Esophagus squamous epithelium (tissue), 5 donors: ENCODE measurements at regions not wholly inside any gene's neighbourhood (a gene's known extent, or its start where the extent isn't known, plus 50 kb on each side); places are given as distances from the start of the nearest gene placed in this dataset.

ENCODE experiments used
- DNase-seq: peaks from one replicate; lab custom pipeline; 2025; lab: John Stamatoyannopoulos, UW
- H3K27ac ChIP-seq, 4 donors: fragments of 200-600 bp; sonication (generic); one replicate each; pipeline ENCODE4 v1.5.1; 2016 to 2019; ENCODE audit warnings: mild to moderate bottlenecking in 1 of 4
- H3K27me3 ChIP-seq, 4 donors: fragments of 200-600 bp; sonication (generic); 1 replicate in 3 of 4; 2 replicates in 1 of 4; pipeline versions ENCODE4 v1.5.1 to v1.6.0; 2017 to 2021; ENCODE audit warnings: antibody characterized with exemption in 1 of 4
- H3K36me3 ChIP-seq, 3 donors: fragments of 200-600 bp; sonication (generic); one replicate each; pipeline ENCODE4 v1.5.1; 2016 to 2019
- H3K4me1 ChIP-seq, 3 donors: fragments of 200-600 bp; sonication (generic); one replicate each; pipeline ENCODE4 v1.5.1; 2017 to 2019
- H3K4me3 ChIP-seq, 4 donors: fragments of 200-600 bp; sonication (generic); 1 replicate in 3 of 4; 2 replicates in 1 of 4; pipeline ENCODE4 v1.5.1; 2016 to 2019; ENCODE audit warnings: mild to moderate bottlenecking in 2 of 4, moderate library complexity in 1 of 4
- H3K9me3 ChIP-seq, 3 donors: fragments of 200-600 bp; sonication (generic); one replicate each; pipeline ENCODE4 v1.5.1; 2016 to 2019
- CTCF ChIP-seq, 6 experiments: fragments of 450-650 bp in 4 of 6; fragments of 200-600 bp in 2 of 6; sonication (generic) in 2 of 6; IDR thresholded peaks; one replicate each; pipeline ENCODE4 v1.5.1; 2016 to 2019; ENCODE audit warnings: antibody characterized with exemption in 6 of 6, mild to moderate bottlenecking in 4 of 6, moderate library complexity in 4 of 6
- POLR2A ChIP-seq, 4 donors: fragments of 450-650 bp; IDR thresholded peaks; one replicate each; pipeline ENCODE4 v1.6.1; 2017; ENCODE audit warnings: antibody characterized with exemption in 4 of 4, mild to moderate bottlenecking in 4 of 4, moderate library complexity in 3 of 4
- WGBS, 2 donors: methylation state at CpG; one replicate each; pipeline ENCODE4 v1.1.5; 2018; 5-methylcytosine and 5-hydroxymethylcytosine counted together
- intact Hi-C: fragments of 100-400 bp; cut with DNase I; formaldehyde crosslinking; loops from one replicate; pipeline ENCODE4 v1.15.0; 2022
- donor health status: DM: yes; HTN: yes; CAD: no.

GRCh38 chr21:35348686-35349085, 299.6 kb upstream of the RUNX1 start:
- intact Hi-C loops = no loop called here
- WGBS, 2 donors = 19 to 31% methylated on average over 1 of the region's 1 CpG

GRCh38 chr21:35346697-35347096, 297.6 kb upstream of the RUNX1 start:
- H3K4me3 ChIP-seq = no peak overlapping the region
- 93% methylated on average over 4 of the region's 4 CpGs for WGBS, 2 donors
- H3K27me3 ChIP-seq = peaks cover 0 to 10% (median 0%) of the 10 kb centered on the region in 4 donors
- no peaks in the 10 kb centered on the region for H3K36me3 ChIP-seq
- no peak overlapping the region for H3K27ac ChIP-seq
- intact Hi-C loops = no loop called here
- H3K4me1 ChIP-seq = peaks cover 0 to 12% (median 0%) of the 10 kb centered on the region in 3 donors
- no peak for TF ChIP-seq POLR2A (IDR thresholded peaks at IDR 0.05)
- TF ChIP-seq CTCF (IDR thresholded peaks at IDR 0.05) = no peak
- H3K9me3 ChIP-seq = no peaks in the 10 kb centered on the region
- no peak for DNase-seq

More at GRCh38 chr21:35348686-35349085, 299.6 kb upstream of the RUNX1 start:
- Histone ChIP-seq H3K4me3 (no peak overlapping the region), H3K27me3 (peaks cover 0 to 10% (median 0%) of the 10 kb centered on the region in 4 donors), H3K9me3 (no peaks in the 10 kb centered on the region), H3K36me3 (no peaks in the 10 kb centered on the region), H3K27ac (no peak overlapping the region), H3K4me1 (peaks cover 0 to 21% (median 0%) of the 10 kb centered on the region in 3 donors)
- TF ChIP-seq POLR2A (IDR thresholded peaks at IDR 0.05) (no peak), CTCF (IDR thresholded peaks at IDR 0.05) (no peak)
- DNase-seq = no peak

- Histone ChIP-seq H3K9me3 (no peaks in the 10 kb centered on the region), H3K27me3 (peaks cover 0 to 10% (median 0%) of the 10 kb centered on the region in 4 donors), H3K36me3 (no peaks in the 10 kb centered on the region), H3K4me1 (peaks cover 0 to 12% (median 0%) of the 10 kb centered on the region in 3 donors), H3K4me3 (no peak overlapping the region), H3K27ac (no peak overlapping the region)
- TF ChIP-seq POLR2A (IDR thresholded peaks at IDR 0.05) (no peak), CTCF (IDR thresholded peaks at IDR 0.05) (no peak)
- no peak for DNase-seq
- intact Hi-C loops = no loop called here
These were observed 296.9 kb upstream of the RUNX1 start for GRCh38 chr21:35345954-35346353.

- Histone ChIP-seq H3K4me3 (no peak overlapping the region), H3K4me1 (peaks cover 0 to 7% (median 0%) of the 10 kb centered on the region in 3 donors), H3K27ac (no peak overlapping the region), H3K27me3 (peaks cover 0 to 10% (median 0%) of the 10 kb centered on the region in 4 donors), H3K36me3 (no peaks in the 10 kb centered on the region), H3K9me3 (no peaks in the 10 kb centered on the region)
- intact Hi-C loops = no loop called here
- 92 to 100% methylated on average over 3 to 4 of the region's 4 CpGs for WGBS, 2 donors
- TF ChIP-seq CTCF (IDR thresholded peaks at IDR 0.05) (no peak), POLR2A (IDR thresholded peaks at IDR 0.05) (no peak)
- DNase-seq = no peak
These were observed 295.5 kb upstream of the RUNX1 start for GRCh38 chr21:35344582-35344981.

GRCh38 chr21:35343046-35343819, 294.1 kb upstream of the RUNX1 start:
- no peak overlapping the region for H3K4me3 ChIP-seq
- H3K27me3 ChIP-seq = peaks cover 0 to 17% (median 0%) of the 10 kb centered on the region in 4 donors
- no peaks in the 10 kb centered on the region for H3K4me1 ChIP-seq
- intact Hi-C loops = no loop called here
- H3K9me3 ChIP-seq = no peaks in the 10 kb centered on the region
- 76% methylated on average over 6 of the region's 6 CpGs for WGBS, 2 donors
- no peak for TF ChIP-seq CTCF (IDR thresholded peaks at IDR 0.05)
- no peak overlapping the region for H3K27ac ChIP-seq
- no peak for DNase-seq
- H3K36me3 ChIP-seq = no peaks in the 10 kb centered on the region
